Colonic mucosa (tissue), 4 donors: ENCODE measurements at regions not wholly inside any gene's neighbourhood (a gene's known extent, or its start where the extent isn't known, plus 50 kb on each side); places are given as distances from the start of the nearest gene placed in this dataset.

Source experiments
- DNase-seq: peaks from one replicate; pipeline ENCODE4 v3.0.0-alpha.2; 2020
- H3K27ac ChIP-seq: fragments of 200-600 bp; one replicate; pipeline ENCODE4 v1.8.0; 2021
- H3K27me3 ChIP-seq: fragments of 200-600 bp; one replicate; pipeline ENCODE4 v1.8.0; 2021
- H3K36me3 ChIP-seq: fragments of 200-600 bp; one replicate; pipeline ENCODE4 v1.8.0; 2021
- H3K4me1 ChIP-seq: fragments of 200-600 bp; one replicate; pipeline ENCODE4 v1.8.0; 2021; ENCODE audit warnings: mild to moderate bottlenecking
- H3K4me3 ChIP-seq: fragments of 200-600 bp; one replicate; pipeline ENCODE4 v1.8.0; 2021
- H3K9ac ChIP-seq, 2 donors: one replicate each; pipeline ENCODE4 v1.7.0; 2013; ENCODE audit warnings: control low read depth in 2 of 2, low read depth in 2 of 2, low read length in 2 of 2
- H3K9me3 ChIP-seq: fragments of 200-600 bp; one replicate; pipeline ENCODE4 v1.8.0; 2021
- CTCF ChIP-seq: fragments of 200-600 bp; IDR thresholded peaks from one replicate; pipeline ENCODE4 v1.8.0; 2022; ENCODE audit warnings: antibody characterized with exemption, mild to moderate bottlenecking
- intact Hi-C: fragments of 100-400 bp; cut with DNase I; formaldehyde crosslinking; loops from one replicate; pipeline ENCODE4 v1.14.1; 2022
- donor health status: healthy.
- donor health status: DM: no; HTN: no; CAD: no.
- donor health status: DM: no; HTN: no; CAD: no.

- Histone ChIP-seq H3K9ac (no peak overlapping the region), H3K27ac (no peak overlapping the region), H3K36me3 (no peaks in the 10 kb centered on the region), H3K4me1 (no peaks in the 10 kb centered on the region), H3K9me3 (no peaks in the 10 kb centered on the region), H3K4me3 (no peak overlapping the region), H3K27me3 (no peaks in the 10 kb centered on the region)
- no peak for TF ChIP-seq CTCF
- intact Hi-C loops: no loop called here
- peak; percentile 60 for DNase-seq
Measured at GRCh38 chr17:70525961-70526360, 356.6 kb downstream of the KCNJ2 start.

GRCh38 chr17:70527364-70527888, 358.1 kb downstream of the KCNJ2 start:
- H3K4me3 ChIP-seq: no peak overlapping the region
- no peak overlapping the region for H3K27ac ChIP-seq
- no peaks in the 10 kb centered on the region for H3K27me3 ChIP-seq
- TF ChIP-seq CTCF: no peak
- intact Hi-C loops: no loop called here
- no peaks in the 10 kb centered on the region for H3K9me3 ChIP-seq
- H3K36me3 ChIP-seq: no peaks in the 10 kb centered on the region
- H3K9ac ChIP-seq: no peak overlapping the region
- H3K4me1 ChIP-seq: no peaks in the 10 kb centered on the region
- no peak for DNase-seq

GRCh38 chr17:70533427-70533826, 364.1 kb downstream of the KCNJ2 start:
- H3K9me3 ChIP-seq: no peaks in the 10 kb centered on the region
- DNase-seq: no peak
- H3K27ac ChIP-seq: no peak overlapping the region
- H3K4me3 ChIP-seq: no peak overlapping the region
- no peaks in the 10 kb centered on the region for H3K4me1 ChIP-seq
- no peak overlapping the region for H3K9ac ChIP-seq
- H3K36me3 ChIP-seq: no peaks in the 10 kb centered on the region
- TF ChIP-seq CTCF: no peak
- intact Hi-C loops: no loop called here
- no peaks in the 10 kb centered on the region for H3K27me3 ChIP-seq

- Histone ChIP-seq H3K9ac (no peak overlapping the region), H3K9me3 (no peaks in the 10 kb centered on the region), H3K27me3 (no peaks in the 10 kb centered on the region), H3K27ac (no peak overlapping the region), H3K4me1 (no peaks in the 10 kb centered on the region), H3K4me3 (no peak overlapping the region), H3K36me3 (no peaks in the 10 kb centered on the region)
- intact Hi-C loops: no loop called here
- no peak for TF ChIP-seq CTCF
- DNase-seq: no peak
Measured at GRCh38 chr17:70535986-70536385, 366.7 kb downstream of the KCNJ2 start.

GRCh38 chr17:70539132-70539924, 370.0 kb downstream of the KCNJ2 start:
- H3K9me3 ChIP-seq: no peaks in the 10 kb centered on the region
- no peaks in the 10 kb centered on the region for H3K27me3 ChIP-seq
- TF ChIP-seq CTCF: no peak
- no peak overlapping the region for H3K27ac ChIP-seq
- intact Hi-C loops: no loop called here
- no peaks in the 10 kb centered on the region for H3K36me3 ChIP-seq
- H3K4me1 ChIP-seq: no peaks in the 10 kb centered on the region
- H3K4me3 ChIP-seq: no peak overlapping the region
- H3K9ac ChIP-seq: no peak overlapping the region
- DNase-seq: no peak
